COR-L47 (cell line): ENCODE measurements at regions not wholly inside any gene's neighbourhood (a gene's known extent, or its start where the extent isn't known, plus 50 kb on each side); places are given as distances from the start of the nearest gene placed in this dataset.
"Not testable (repeated sequence)": the region's sequence is repeated elsewhere in the genome, so short reads cannot be mapped to it uniquely, and the experiment has no call there.

Source experiments
- DNase-seq: peaks from one replicate; lab custom pipeline; 2025; lab: John Stamatoyannopoulos, UW

DNA sequence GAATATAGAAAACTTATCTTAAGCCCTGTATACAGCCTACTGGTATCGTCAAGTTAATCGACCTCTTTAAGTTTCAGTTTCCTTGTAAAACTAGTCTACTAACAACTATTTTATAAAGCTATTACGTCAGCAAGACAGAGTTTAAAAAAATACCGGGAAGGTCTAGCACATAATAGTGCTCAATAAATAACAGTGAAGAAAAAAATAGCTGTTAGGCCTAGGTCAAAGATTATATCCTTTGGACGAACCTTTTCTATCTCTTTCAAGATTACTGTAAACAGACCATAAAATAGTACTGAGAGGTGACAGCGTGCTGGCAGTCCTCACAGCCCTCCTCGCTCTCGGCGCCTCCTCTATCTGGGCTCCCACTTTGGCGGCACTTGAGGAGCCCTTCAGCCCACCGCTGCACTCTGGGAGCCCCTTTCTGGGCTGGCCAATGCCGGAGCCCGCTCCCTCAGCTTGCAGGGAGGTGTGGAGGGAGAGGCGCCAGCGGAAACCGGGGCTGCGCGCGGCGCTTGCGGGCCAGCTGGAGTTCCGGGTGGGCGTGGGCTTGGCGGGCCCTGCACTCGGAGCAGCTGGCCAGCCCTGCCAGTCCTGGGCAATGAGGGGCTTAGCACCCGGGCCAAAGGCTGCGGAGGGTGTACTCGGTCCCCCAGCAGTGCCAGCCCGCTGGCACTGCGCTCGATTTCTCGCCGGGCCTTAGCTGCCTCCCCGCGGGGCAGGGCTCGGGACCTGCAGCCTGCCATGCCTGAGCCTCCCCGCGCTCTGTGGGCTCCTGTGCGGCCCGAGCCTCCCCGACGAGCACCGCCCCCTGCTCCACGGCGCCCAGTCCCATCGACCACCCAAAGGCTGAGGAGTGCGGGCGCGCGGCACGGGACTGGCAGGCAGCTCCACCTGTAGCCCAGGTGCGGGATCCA, 119.1 kb upstream of the HSF2 start:
- not testable (repeated sequence) for DNase-seq

DNA sequence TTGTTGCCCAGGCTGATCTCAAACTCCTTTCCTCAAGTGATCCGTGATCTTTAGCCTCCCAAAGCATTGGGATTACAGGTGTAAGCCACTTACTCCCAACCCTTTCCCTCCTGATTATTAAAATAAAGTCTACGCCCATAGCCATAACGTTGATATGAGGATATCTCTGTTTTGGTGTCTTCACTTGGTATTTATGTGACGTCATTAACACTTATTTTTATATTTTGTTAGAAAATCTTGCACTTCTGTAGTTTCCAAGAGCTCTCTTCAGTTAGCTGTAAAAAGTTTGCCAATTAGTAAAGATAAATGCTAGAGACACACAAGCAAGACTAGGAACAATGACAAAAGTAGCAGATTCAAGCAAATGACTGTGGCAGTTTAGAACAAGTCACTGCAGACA, 115.6 kb upstream of the HSF2 start:
- no peak for DNase-seq

DNA sequence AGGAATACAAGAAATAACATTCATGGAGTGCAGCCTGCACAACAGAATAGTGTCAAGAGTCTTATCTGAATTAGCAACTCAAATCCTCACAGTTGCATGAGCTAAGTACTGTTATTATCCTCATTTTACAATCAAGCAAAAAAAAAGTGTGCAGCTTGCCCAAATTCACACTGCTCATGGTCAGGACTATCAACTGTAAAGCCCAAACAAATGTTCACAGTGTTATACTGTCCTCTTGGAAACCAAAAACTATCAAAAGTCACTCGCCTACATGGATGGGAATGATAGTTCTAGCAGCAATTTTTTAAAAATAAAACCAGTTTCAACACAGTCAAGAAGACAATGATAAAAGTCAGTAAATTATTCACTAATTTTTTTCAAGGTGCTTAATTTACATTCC, 114.6 kb upstream of the HSF2 start:
- DNase-seq = no peak

DNA sequence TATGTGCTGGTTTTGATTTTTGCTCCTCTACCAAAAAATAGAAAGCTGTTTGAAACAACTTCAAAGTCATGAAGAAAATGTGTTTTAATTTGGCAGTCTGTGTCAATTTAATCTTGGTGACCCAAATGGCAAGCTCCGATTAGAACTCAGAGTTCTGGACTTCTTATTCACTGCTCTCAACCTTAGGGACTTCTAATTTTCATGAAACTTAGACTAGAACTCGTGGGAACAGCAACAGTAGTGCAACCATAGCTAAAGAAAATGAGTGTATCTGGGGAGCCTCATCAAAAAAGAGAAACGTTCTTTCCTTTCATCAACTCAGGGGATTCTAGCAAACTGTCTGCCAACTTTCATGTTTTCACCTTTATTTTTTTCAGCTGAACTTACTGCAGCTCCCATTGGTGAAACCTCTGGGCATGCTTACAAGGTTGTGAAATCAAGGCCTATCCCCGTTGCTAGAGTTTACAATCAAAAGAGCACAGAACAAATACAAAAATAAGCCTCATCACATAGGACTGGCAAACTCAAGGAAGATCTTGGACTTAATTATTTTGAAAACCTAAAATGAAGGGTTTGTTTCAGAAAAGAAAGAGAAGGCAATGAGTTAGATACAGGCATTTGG, 114.0 kb upstream of the HSF2 start:
- no peak for DNase-seq

DNA sequence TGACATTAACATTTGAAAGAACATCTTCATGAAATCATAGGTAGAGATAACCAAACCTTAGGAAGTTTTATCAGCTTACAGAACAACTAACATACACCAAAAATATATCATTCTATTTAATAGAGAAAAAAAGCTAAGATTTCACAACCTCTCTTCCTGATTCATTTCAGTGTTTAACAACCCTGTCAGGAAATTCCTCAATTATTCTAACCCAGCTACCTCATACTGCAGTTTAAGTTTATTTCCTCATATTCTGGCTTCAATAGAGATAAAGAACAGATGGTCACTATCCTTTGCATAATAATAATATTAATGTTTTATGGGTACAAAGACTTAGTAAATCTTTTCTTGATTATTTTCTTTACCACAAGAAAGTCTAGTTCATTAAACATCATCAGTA, 112.9 kb upstream of the HSF2 start:
- no peak for DNase-seq

DNA sequence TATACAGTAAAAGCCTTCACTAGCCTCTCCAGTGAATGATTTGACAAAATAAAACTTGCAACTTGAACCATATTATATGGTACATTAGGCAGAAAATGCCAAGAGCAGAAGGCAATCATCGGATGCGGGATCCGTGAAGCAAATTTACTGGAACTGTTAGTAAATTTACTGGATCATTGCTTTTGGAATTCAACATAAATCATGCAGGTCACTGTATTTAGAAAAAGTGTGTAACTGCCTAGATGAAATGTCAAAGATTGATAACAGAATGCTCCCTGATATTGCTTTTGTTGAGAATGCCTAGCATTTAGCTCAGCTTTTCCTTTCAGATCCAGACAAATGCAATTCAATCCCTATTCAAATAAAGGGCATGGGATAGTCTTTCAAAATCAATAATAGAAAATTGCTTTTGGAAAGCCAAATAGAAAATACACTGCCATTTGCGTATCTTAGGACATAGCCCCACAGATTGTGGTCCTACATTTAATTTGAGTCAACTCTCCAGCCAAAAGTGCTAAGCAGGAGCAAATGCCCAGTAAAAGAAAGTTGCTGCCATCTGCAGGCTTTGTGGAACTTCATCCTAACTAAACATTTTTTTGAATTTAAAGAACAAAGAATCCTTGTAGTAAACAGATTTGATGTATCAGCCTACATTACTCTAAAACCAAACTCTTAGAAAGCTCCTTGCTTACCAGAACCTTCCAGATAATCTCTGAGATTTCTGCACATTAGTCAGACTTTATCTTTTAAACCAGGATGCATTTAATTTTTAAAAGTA, 109.5 kb upstream of the HSF2 start:
- no peak for DNase-seq

DNA sequence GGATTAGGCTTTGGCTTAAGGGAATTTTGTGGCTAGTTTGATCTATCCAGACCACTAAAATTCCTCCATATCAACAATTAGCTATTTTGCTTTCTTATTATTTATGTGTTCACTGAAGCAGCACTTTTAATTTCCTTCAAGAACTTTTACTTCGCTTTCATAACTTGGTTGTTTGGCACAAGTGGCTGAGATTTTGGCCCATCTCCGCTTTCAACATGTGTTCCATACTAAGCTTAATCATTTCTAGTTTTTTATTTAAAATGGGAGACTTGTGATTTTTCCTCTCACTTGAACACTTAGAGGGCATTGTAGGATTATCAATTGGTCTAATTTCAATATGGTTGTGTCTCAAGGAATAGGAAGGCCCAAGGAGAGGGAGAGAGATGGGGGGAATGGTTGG, 102.4 kb upstream of the HSF2 start:
- DNase-seq = no peak

DNA sequence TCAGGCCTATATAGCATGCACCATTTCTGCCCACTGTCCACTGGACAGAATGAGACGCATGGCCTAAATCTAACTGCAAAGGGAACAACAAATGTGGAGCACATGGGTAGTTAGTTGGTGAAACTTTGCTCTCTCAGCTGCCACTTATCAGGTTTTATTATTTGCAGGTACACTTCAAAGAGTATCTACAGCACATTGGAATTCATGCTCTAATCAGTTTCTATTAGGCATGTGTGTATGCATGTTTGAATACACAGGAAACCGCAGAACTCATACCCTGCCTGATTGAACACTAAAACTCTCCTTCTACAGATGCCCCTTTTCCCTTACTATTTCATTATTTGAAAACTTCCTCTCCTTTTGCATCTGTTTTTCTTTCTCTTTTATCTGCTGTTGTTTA, 97.4 kb upstream of the HSF2 start:
- no peak for DNase-seq

DNA sequence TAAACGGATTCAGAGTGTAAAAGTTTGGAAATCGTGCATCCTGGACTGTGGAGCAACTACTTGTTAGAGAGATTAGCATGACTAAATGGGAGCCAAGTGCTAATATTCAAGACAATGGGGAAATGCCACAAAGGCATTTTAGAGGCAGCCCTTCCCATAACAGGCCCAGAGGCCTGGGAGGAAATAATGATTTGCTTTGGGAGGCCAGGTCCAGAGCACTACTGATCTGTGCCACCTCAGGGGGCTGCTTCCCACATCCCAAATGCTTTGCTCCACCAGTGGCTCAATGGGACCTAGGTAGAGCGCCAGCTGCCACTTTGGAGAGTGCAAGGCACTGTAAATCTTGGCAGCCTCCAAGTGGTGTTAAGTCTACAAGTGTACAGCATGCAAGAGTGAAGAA, 91.9 kb upstream of the HSF2 start:
- DNase-seq = no peak

DNA sequence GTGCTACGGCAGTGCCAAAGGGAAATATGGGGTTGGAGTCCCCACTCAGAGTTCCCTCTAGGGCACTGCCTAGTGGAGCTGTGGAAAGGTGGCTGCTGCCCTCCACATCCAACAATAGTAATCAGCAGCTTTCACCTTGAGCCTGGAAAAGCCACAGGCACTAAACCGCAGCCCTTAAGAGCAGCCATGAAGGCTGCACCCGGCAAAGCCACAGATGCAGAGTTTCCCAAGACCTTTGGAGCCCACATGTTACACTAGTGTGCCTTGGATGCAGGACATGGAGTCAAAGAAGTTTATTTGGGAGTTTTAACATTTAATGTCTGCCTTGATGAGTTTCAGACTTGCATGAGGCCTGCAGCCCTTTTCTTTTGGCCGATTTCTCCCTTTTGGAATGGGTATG, 91.4 kb upstream of the HSF2 start:
- no peak for DNase-seq

DNA sequence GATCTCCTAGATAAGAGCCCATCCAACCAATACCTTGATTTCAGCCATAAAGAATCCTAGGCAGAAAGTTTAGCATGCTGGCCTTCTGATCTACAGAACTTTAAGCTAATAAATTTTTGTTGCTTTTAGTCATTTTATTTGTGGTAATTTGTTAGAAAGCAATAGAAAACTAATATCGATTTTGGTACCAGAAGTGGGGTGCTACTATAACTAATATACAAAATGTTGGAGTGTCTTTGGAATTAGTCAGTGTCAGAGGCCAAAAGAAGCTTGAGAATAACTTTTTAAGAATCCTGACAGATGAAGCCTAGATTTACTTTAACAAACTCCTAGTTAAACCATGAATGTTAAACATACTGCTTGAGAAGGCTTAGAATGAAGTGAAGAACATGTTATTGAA, 83.6 kb upstream of the HSF2 start:
- DNase-seq = no peak

DNA sequence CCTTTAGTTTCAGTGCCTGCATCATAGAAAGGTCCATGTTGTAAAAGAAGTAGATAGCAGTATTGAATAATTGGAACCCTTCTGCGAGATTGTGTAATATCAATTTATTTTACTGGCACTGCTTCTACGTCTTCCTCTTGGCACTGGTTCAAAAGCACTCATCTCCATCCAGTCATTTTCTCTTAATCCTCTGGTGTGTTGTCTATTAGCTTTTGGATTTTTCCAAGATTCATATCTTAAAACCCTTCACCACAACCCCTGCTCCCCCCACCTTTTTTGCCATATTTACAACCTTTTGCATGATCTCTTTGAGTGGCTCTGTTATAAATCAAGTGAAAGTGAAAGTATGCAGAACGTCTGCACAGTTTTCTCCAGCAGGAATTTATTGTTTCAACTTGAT, 76.6 kb upstream of the HSF2 start:
- DNase-seq = peak; percentile 1

DNA sequence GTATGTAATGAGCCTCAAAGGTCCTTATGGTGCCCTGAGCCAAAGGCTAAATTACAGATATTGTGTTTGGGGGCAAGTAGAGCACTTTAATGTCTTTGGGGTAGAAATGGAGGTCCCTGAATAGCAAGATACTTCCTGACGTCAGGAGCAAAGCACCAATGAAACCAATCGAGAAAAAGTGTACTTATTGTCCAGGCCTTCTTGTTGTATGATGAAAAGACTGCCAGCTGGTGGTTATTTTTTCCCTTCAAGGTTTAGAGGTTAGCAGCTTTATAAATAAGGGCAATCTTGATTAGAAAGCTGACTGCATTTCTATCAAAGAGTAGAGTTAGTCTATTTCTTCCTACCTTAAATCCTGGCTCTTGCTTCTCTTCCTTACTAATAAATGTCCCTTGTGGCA, 76.1 kb upstream of the HSF2 start:
- no peak for DNase-seq

DNA sequence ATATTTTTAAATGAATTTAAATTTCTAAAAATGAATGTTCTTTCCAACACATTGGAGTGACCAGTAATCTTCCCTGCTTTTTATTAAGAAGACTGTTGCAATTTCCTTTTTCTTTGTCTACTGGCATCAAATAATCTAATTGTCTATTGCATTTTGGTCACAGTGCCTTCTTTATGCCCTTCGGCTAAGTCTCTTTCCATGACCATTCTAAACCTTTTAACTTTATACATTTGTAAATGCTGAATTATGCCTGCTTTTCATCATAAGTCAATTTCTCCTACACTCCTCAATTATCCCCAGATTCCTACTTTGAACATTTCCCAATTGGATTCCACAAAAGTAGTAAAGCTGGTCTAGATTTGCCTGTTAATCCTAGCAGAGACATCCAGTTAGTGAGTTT, 69.1 kb upstream of the HSF2 start:
- no peak for DNase-seq

DNA sequence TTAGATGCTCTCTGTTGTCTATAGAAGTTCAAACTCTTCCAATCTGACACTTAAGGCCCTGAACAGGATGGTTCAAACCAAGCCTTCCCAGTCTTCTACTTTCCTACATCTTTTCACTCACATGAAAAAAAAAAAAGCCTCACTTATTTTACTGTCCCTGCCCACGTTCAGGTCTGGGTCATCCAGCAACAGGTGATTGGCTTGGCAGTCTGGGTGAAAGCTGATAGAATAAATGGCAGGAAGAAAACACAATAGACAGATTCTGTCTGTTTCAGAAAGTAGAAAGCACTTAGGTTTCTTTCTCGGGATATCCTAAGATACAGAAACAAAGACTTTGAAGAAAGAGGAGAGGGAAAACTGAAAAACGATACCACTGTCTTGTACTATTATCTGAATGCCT, 61.8 kb upstream of the HSF2 start:
- no peak for DNase-seq

DNA sequence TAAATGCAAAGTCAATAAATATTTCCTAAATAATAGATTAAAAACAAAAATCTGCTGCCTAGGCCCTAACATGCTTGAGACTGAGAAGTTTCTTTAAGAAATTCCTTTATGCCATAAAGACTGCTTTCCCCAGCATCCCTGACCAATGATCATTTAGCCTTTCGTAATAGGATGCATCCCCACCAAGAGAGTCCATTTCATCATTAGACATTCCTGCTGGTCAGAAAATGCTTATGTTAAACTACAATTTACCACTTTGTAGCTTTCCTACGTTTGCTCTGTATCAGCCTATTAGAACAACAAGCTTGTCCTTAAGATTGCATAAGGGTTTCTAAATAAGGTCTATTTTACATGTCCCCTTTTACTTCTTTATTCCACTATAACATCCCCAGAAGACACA, 59.8 kb upstream of the HSF2 start:
- no peak for DNase-seq

DNA sequence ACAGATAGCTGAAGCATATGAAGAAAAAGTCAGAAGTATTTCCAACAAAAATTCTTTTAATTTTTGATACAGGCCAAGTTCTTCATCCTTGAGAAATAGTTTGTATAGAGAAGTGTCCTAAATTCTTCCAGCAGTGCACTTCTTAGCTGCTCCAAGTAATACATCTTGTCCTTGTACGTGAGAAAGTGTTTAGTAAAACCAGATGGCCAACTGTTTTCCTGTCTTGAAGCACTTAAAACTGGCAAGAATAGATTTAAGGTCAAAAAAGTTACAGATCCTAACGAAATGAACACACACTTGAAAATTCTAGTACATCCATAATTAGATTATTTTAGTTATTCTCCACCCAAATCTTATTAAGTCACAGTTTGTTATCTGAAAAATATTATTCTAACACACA, 52.2 kb upstream of the HSF2 start:
- DNase-seq = no peak

DNA sequence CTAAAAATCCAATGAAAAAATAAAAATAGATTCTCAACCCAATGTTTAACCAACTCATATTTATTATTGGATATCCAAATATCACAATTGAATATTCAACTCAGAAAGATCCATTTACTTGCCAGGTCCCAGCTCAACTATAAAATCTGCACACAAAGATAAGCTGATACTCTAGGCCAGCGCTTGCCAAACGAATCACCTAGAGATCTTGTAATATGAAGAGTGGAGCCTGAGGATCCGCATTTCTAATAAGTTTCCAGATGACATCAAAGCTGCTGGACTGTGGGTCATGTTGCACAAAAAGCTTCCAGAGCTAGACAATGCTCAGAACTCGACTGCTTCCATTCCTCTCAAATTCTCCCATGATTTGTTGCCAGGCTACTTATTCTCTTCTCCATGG, 51.7 kb upstream of the HSF2 start:
- no peak for DNase-seq
